ENCODE measurements at regions not wholly inside any gene's neighbourhood (a gene's known extent, or its start where the extent isn't known, plus 50 kb on each side); places are given as distances from the start of the nearest gene placed in this dataset.

DNA sequence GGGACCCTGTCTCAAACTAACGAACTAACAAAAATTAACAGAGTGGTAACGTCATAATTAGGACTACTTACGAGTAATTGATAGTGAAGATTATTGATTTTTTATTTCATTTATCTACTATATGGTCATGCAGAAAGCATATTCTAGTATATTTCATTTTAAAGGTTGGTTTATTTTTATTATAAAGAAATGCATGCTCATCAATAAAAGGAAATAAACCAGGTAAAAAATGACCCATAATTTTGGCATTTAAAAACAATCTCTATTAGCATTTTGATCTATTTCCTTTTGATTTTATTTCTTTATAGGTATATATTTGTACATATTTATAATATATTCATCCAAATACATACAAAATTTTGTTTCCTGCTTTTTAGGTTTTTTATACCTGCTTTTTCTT, 401.4 kb upstream of the ID4 start:
- TF ChIP-seq, protein P1, sequence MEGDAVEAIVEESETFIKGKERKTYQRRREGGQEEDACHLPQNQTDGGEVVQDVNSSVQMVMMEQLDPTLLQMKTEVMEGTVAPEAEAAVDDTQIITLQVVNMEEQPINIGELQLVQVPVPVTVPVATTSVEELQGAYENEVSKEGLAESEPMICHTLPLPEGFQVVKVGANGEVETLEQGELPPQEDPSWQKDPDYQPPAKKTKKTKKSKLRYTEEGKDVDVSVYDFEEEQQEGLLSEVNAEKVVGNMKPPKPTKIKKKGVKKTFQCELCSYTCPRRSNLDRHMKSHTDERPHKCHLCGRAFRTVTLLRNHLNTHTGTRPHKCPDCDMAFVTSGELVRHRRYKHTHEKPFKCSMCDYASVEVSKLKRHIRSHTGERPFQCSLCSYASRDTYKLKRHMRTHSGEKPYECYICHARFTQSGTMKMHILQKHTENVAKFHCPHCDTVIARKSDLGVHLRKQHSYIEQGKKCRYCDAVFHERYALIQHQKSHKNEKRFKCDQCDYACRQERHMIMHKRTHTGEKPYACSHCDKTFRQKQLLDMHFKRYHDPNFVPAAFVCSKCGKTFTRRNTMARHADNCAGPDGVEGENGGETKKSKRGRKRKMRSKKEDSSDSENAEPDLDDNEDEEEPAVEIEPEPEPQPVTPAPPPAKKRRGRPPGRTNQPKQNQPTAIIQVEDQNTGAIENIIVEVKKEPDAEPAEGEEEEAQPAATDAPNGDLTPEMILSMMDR (IDR thresholded peaks at IDR 0.05) = no peak
- TF ChIP-seq POLR2A (IDR thresholded peaks at IDR 0.05) (no peak), POLR2AphosphoS5 (IDR thresholded peaks at IDR 0.05) (no peak)
